HG03442 (cell line): ENCODE measurements at regions not wholly inside any gene's neighbourhood (a gene's known extent, or its start where the extent isn't known, plus 50 kb on each side); places are given as distances from the start of the nearest gene placed in this dataset.

ENCODE experiments used
- ATAC-seq: cut with Tn5 transposase; IDR thresholded peaks from one replicate; pipeline ENCODE4 v1.9.1; 2021; ENCODE audit warnings: mild to moderate bottlenecking, moderate library complexity; ENCODE audit not compliant: unreplicated experiment

- no peak for ATAC-seq
Measured at GRCh38 chr9:81532251-81532650, 157.1 kb downstream of the TLE1 start.

- no peak for ATAC-seq
Measured at GRCh38 chr9:81531511-81531910, 157.8 kb downstream of the TLE1 start.

GRCh38 chr9:81530846-81531245 lies 158.5 kb downstream of the TLE1 start:
- ATAC-seq = no peak

- ATAC-seq = peak; percentile 49
Measured at GRCh38 chr9:81530310-81530810, 159.0 kb downstream of the TLE1 start.

- no peak for ATAC-seq
Measured at GRCh38 chr9:81529556-81530193, 159.7 kb downstream of the TLE1 start.

- ATAC-seq = no peak
Measured at GRCh38 chr9:81526587-81526986, 162.8 kb downstream of the TLE1 start.

GRCh38 chr9:81522716-81523551 lies 166.4 kb downstream of the TLE1 start:
- ATAC-seq = peak; percentile 73

GRCh38 chr9:81521892-81522291 lies 167.5 kb downstream of the TLE1 start:
- no peak for ATAC-seq

- no peak for ATAC-seq
Measured at GRCh38 chr9:81519816-81520495, 169.4 kb downstream of the TLE1 start.

GRCh38 chr9:81517954-81518353 lies 171.4 kb downstream of the TLE1 start:
- no peak for ATAC-seq

GRCh38 chr9:81513059-81513458 lies 176.3 kb downstream of the TLE1 start:
- no peak for ATAC-seq

GRCh38 chr9:81512641-81513040 lies 176.7 kb downstream of the TLE1 start:
- ATAC-seq = no peak

- no peak for ATAC-seq
Measured at GRCh38 chr9:81508476-81508875, 180.9 kb downstream of the TLE1 start.

GRCh38 chr9:81506941-81507864 lies 182.1 kb downstream of the TLE1 start:
- no peak for ATAC-seq

GRCh38 chr9:81499594-81499993 lies 189.8 kb downstream of the TLE1 start:
- ATAC-seq = no peak

GRCh38 chr9:81499021-81499454 lies 190.3 kb downstream of the TLE1 start:
- no peak for ATAC-seq

- no peak for ATAC-seq
Measured at GRCh38 chr9:81498576-81498975, 190.8 kb downstream of the TLE1 start.

- ATAC-seq = no peak
Measured at GRCh38 chr9:81497091-81497490, 192.3 kb downstream of the TLE1 start.

- no peak for ATAC-seq
Measured at GRCh38 chr9:81492710-81493447, 196.5 kb downstream of the TLE1 start.
